Uterus (tissue), 3 donors: ENCODE measurements at regions not wholly inside any gene's neighbourhood (a gene's known extent, or its start where the extent isn't known, plus 50 kb on each side); places are given as distances from the start of the nearest gene placed in this dataset.

Source experiments
- DNase-seq, 2 donors: peaks; one replicate each; pipeline ENCODE4 v3.0.0-alpha.2; 2019 to 2020
- H3K27ac ChIP-seq, 2 donors: fragments of 200-600 bp; sonication (generic); 1 replicate in 1 of 2; 2 replicates in 1 of 2; pipeline ENCODE4 v1.5.1; 2016 to 2018
- H3K27me3 ChIP-seq, 2 donors: fragments of 200-600 bp; sonication (generic); one replicate each; pipeline ENCODE4 v1.5.1; 2018 to 2019; ENCODE audit warnings: control low read depth in 1 of 2
- H3K36me3 ChIP-seq, 2 donors: fragments of 200-600 bp; sonication (generic); one replicate each; pipeline ENCODE4 v1.5.1; 2019; ENCODE audit warnings: control low read depth in 1 of 2
- H3K4me1 ChIP-seq, 2 donors: fragments of 200-600 bp; sonication (generic); one replicate each; pipeline ENCODE4 v1.5.1; 2018 to 2019; ENCODE audit warnings: control low read depth in 1 of 2
- H3K4me3 ChIP-seq, 2 donors: fragments of 200-600 bp; sonication (generic); 1 replicate in 1 of 2; 2 replicates in 1 of 2; pipeline ENCODE4 v1.5.1; 2018 to 2019; ENCODE audit warnings: mild to moderate bottlenecking in 1 of 2
- H3K9me3 ChIP-seq, 2 donors: fragments of 200-600 bp; sonication (generic); one replicate each; pipeline ENCODE4 v1.5.1; 2019; ENCODE audit warnings: control low read depth in 1 of 2
- CTCF ChIP-seq, 4 experiments: fragments of 200-600 bp in 2 of 4; fragments of 450-650 bp in 2 of 4; sonication (generic) in 2 of 4; IDR thresholded peaks; one replicate each; pipeline ENCODE4 v1.5.1; 2016 to 2019; ENCODE audit warnings: antibody characterized with exemption in 4 of 4, mild to moderate bottlenecking in 2 of 4, moderate library complexity in 1 of 4
- POLR2A ChIP-seq, 2 donors: fragments of 450-650 bp; IDR thresholded peaks; one replicate each; pipeline ENCODE4 v1.6.1; 2016; ENCODE audit warnings: antibody characterized with exemption in 2 of 2, mild to moderate bottlenecking in 1 of 2, moderate library complexity in 1 of 2
- intact Hi-C: fragments of 100-400 bp; cut with DNase I; formaldehyde crosslinking; loops from one replicate; pipeline ENCODE4 v1.15.1; 2023; ENCODE audit warnings: low total_unique reads
- donor health status: DM: yes; HTN: yes; CAD: no.

DNA sequence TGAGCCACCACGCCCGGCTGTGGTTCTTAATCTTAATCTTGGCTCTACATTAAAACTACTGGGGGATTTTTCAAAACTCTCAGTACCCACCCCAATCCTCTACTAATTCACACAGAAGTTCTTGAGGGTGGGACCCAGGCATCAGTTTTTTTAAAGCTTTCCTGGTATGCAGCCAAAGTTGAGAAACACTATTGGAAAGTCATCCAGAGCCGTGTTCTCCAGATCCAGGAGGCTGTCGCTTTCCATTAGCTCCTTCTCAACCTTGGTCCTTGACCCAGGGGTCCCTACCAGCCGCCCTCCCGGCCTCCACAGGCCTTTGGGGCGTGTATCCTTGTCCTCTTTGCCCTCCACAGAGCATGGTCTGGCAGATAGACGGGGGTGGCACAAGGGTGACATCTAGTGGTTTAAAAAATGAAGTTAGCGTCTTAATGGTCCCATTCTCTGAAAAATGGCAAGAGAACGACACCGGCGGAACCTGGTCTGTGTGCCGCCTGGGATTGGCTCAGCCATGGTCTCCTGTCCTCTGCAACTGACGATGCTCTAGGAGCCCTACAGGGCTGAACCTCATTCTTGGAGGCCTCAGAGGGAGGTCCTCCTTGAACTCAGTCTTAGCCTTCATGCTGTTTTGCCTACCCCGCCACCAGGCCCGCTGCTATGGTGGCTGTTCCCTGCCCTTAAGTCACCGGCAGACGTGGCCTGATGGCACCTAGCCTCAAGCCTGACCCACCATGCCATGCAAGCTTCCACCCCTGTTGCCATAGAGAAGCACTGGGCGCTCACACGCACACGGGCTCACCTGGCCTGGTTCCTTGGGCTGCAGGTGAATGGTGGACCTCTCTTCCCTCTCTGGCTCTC lies 152.0 kb upstream of the SYN3 start:
- H3K36me3 ChIP-seq = no peaks in the 10 kb centered on the region
- H3K27ac ChIP-seq = no peak overlapping the region
- no peak overlapping the region for H3K4me3 ChIP-seq
- TF ChIP-seq POLR2A (IDR thresholded peaks at IDR 0.05) (no peak), CTCF (IDR thresholded peaks at IDR 0.05) (peak in 3 of 4 experiments; percentile 6 to 29 (median 18))
- H3K4me1 ChIP-seq = no peaks in the 10 kb centered on the region
- DNase-seq = no peak
- H3K27me3 ChIP-seq = no peaks in the 10 kb centered on the region
- H3K9me3 ChIP-seq = no peaks in the 10 kb centered on the region
- intact Hi-C loops = no loop called here

- no peaks in the 10 kb centered on the region for H3K4me1 ChIP-seq
- H3K36me3 ChIP-seq = no peaks in the 10 kb centered on the region
- H3K4me3 ChIP-seq = no peak overlapping the region
- H3K27me3 ChIP-seq = no peaks in the 10 kb centered on the region
- no peak for DNase-seq
- no peak overlapping the region for H3K27ac ChIP-seq
- intact Hi-C loops = no loop called here
- H3K9me3 ChIP-seq = no peaks in the 10 kb centered on the region
- no peak for TF ChIP-seq POLR2A (IDR thresholded peaks at IDR 0.05)
- no peak for TF ChIP-seq CTCF (IDR thresholded peaks at IDR 0.05)
These were observed 146.2 kb upstream of the SYN3 start for GRCh38 chr22:33204408-33204807.

DNA sequence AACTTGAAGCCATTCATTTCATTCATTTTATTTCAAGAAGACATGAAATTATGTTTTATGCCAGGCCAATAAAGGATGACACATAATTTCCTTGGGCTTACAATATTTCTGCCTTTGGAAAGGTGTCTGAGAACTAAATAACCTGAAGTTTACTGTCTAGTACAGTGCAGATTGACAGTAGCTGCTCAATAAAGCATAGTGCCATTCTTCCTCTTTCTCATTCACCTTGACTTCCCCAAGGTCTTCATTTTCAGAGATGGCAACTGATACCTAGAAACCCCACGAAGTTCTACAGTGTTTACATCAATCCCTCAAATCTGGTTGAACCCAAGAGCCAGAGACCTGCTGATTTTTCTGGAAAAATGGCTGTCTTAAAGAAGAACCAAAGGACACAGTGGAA lies 144.3 kb upstream of the SYN3 start:
- no peak overlapping the region for H3K4me3 ChIP-seq
- intact Hi-C loops = no loop called here
- no peak overlapping the region for H3K27ac ChIP-seq
- no peaks in the 10 kb centered on the region for H3K36me3 ChIP-seq
- no peak for DNase-seq
- no peaks in the 10 kb centered on the region for H3K27me3 ChIP-seq
- TF ChIP-seq POLR2A (IDR thresholded peaks at IDR 0.05) (no peak), CTCF (IDR thresholded peaks at IDR 0.05) (no peak)
- no peaks in the 10 kb centered on the region for H3K9me3 ChIP-seq
- H3K4me1 ChIP-seq = no peaks in the 10 kb centered on the region

GRCh38 chr22:33194529-33195077 lies 136.4 kb upstream of the SYN3 start:
- Histone ChIP-seq H3K4me1 (no peaks in the 10 kb centered on the region), H3K36me3 (peaks cover 0 to 4% of the 10 kb centered on the region in 2 donors), H3K27ac (no peak overlapping the region), H3K27me3 (no peaks in the 10 kb centered on the region), H3K4me3 (no peak overlapping the region), H3K9me3 (no peaks in the 10 kb centered on the region)
- no peak for DNase-seq
- intact Hi-C loops = no loop called here
- TF ChIP-seq CTCF (IDR thresholded peaks at IDR 0.05) (no peak), POLR2A (IDR thresholded peaks at IDR 0.05) (no peak)

DNA sequence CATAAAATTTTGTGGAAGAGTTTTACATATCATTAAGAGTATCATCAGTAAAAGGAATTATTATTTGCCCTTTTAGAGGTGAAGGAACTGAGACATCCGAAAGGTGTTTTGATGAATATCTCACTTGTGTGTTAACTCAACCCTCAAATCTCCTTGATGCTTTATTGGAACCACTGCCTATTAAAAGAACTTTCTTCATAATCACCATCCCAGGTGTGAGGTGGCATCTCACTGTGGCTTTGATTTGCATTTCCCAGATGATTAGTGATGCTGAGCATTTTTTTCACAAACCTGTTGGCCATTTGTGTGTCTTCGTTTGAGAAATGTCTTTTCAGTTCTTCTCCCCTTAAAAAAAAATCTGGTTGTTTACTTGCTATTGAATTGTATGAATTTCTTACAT lies 134.0 kb upstream of the SYN3 start:
- no peak for DNase-seq
- Histone ChIP-seq H3K4me1 (no peaks in the 10 kb centered on the region), H3K4me3 (no peak overlapping the region), H3K36me3 (peaks cover 0 to 3% of the 10 kb centered on the region in 2 donors), H3K27me3 (no peaks in the 10 kb centered on the region), H3K9me3 (no peaks in the 10 kb centered on the region), H3K27ac (no peak overlapping the region)
- TF ChIP-seq POLR2A (IDR thresholded peaks at IDR 0.05) (no peak), CTCF (IDR thresholded peaks at IDR 0.05) (no peak)
- intact Hi-C loops = no loop called here
